Fibroblast of lung (primary cell): ENCODE measurements at regions not wholly inside any gene's neighbourhood (a gene's known extent, or its start where the extent isn't known, plus 50 kb on each side); places are given as distances from the start of the nearest gene placed in this dataset.

Experiments
- DNase-seq, 2 donors: peaks; one replicate each; pipeline versions ENCODE4 v3.0.0 to v3.0.0-alpha.2; 2010; ENCODE audit warnings: low read depth in 2 of 2
- H2AFZ ChIP-seq: 2 replicates; pipeline ENCODE4 v1.5.1; 2012; ENCODE audit warnings: low read length, control low read depth, inconsistent platforms
- H3K27ac ChIP-seq: 2 replicates; pipeline ENCODE4 v1.5.1; 2011; ENCODE audit warnings: low read length, control low read depth; ENCODE audit not compliant: insufficient read depth
- H3K27me3 ChIP-seq: 2 replicates; pipeline ENCODE4 v1.5.1; 2011; ENCODE audit warnings: mild to moderate bottlenecking, low read length; ENCODE audit not compliant: control insufficient read depth, insufficient read depth
- H3K36me3 ChIP-seq: 2 replicates; pipeline ENCODE4 v1.5.1; 2011; ENCODE audit warnings: low read length; ENCODE audit not compliant: control insufficient read depth, insufficient read depth
- H3K4me1 ChIP-seq: 2 replicates; pipeline ENCODE4 v1.5.1; 2011; ENCODE audit warnings: low read length; ENCODE audit not compliant: control insufficient read depth, insufficient read depth; ENCODE audit errors: extremely low read depth
- H3K4me2 ChIP-seq: 2 replicates; pipeline ENCODE4 v1.5.1; 2011; ENCODE audit warnings: low read length, control low read depth; ENCODE audit not compliant: insufficient read depth; ENCODE audit errors: extremely low read depth
- H3K4me3 ChIP-seq, 4 experiments: fragments of 200-600 bp in 1 of 4; sonication (generic) in 1 of 4; replicated peaks in 1 of 4; 2 replicates each; pipeline ENCODE4 v1.5.1; 2011 to 2016; ENCODE audit warnings: low read length in 4 of 4, low read depth in 3 of 4, mild to moderate bottlenecking in 3 of 4, control low read depth in 2 of 4, inconsistent platforms in 1 of 4, mixed read lengths in 1 of 4; ENCODE audit not compliant: insufficient read depth in 1 of 4; ENCODE audit errors: control extremely low read depth in 1 of 4
- H3K79me2 ChIP-seq: 2 replicates; pipeline ENCODE4 v1.5.1; 2012; ENCODE audit warnings: mild to moderate bottlenecking, low read length, inconsistent platforms; ENCODE audit not compliant: control insufficient read depth, insufficient read depth
- H3K9ac ChIP-seq: 2 replicates; pipeline ENCODE4 v1.5.1; 2011; ENCODE audit warnings: mild to moderate bottlenecking, low read length, control low read depth; ENCODE audit not compliant: insufficient read depth
- H3K9me3 ChIP-seq: 2 replicates; pipeline ENCODE4 v1.5.1; 2012; ENCODE audit warnings: low read depth, low read length; ENCODE audit not compliant: control insufficient read depth, insufficient read depth
- H4K20me1 ChIP-seq: 2 replicates; pipeline ENCODE4 v1.5.1; 2011; ENCODE audit warnings: low read length; ENCODE audit not compliant: control insufficient read depth, insufficient read depth; ENCODE audit errors: extremely low read depth
- EZH2 ChIP-seq: IDR thresholded peaks from 2 replicates; pipeline ENCODE4 v1.5.1; 2012; ENCODE audit warnings: low read length, control low read depth, mild to moderate bottlenecking; ENCODE audit errors: missing control alignments
- TF ChIP-seq, protein P1 (sequence below), 2 donors: IDR thresholded peaks in 1 of 2; conservative IDR thresholded peaks in 1 of 2; 1 replicate in 1 of 2; 2 replicates in 1 of 2; pipeline ENCODE4 v1.5.1; 2011 to 2012; ENCODE audit warnings: low read length in 2 of 2, control low read depth in 1 of 2, inconsistent platforms in 1 of 2, low read depth in 1 of 2, mild to moderate bottlenecking in 1 of 2

DNA sequence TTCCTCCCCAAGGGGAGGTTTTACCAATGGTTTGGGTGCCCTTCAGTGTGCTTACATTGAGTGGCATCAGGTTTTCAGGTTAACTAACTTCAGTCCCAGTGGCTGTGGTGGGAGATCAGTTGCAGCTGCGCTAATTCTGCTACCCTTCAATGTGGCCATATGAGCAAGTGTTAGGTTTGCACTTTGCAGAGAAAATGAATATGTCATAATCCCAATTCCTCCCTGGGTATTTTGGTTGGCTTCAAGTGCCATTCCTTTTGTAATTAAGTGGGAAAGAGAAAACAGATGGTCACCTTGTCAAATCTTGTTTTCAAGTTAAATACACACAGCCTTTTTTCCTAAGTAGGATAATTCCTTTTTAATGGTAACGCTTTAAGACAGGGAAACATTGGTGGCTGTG, 236.2 kb downstream of the TLE4 start:
- no peaks in the 10 kb centered on the region for H3K4me1 ChIP-seq
- no peaks in the 10 kb centered on the region for H4K20me1 ChIP-seq
- no peak overlapping the region for H3K9ac ChIP-seq
- no peak overlapping the region for H3K4me2 ChIP-seq
- peak in 1 of 2 donors; percentile 42 for DNase-seq
- H3K27ac ChIP-seq, result no peak overlapping the region
- no peaks in the 10 kb centered on the region for H3K27me3 ChIP-seq
- H3K4me3 ChIP-seq, result no peak overlapping the region
- no peaks in the 10 kb centered on the region for H3K79me2 ChIP-seq
- no peak overlapping the region for H2AFZ ChIP-seq
- no peak for TF ChIP-seq EZH2
- TF ChIP-seq, protein P1, sequence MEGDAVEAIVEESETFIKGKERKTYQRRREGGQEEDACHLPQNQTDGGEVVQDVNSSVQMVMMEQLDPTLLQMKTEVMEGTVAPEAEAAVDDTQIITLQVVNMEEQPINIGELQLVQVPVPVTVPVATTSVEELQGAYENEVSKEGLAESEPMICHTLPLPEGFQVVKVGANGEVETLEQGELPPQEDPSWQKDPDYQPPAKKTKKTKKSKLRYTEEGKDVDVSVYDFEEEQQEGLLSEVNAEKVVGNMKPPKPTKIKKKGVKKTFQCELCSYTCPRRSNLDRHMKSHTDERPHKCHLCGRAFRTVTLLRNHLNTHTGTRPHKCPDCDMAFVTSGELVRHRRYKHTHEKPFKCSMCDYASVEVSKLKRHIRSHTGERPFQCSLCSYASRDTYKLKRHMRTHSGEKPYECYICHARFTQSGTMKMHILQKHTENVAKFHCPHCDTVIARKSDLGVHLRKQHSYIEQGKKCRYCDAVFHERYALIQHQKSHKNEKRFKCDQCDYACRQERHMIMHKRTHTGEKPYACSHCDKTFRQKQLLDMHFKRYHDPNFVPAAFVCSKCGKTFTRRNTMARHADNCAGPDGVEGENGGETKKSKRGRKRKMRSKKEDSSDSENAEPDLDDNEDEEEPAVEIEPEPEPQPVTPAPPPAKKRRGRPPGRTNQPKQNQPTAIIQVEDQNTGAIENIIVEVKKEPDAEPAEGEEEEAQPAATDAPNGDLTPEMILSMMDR (conservative IDR thresholded peaks at IDR 0.05 in 1 of 2, IDR thresholded peaks at IDR 0.05 in 1 of 2; ENCODE audit: low read depth in 1 of 2, low read length in 2 of 2), result no peak
- no peaks in the 10 kb centered on the region for H3K36me3 ChIP-seq
- H3K9me3 ChIP-seq, result no peaks in the 10 kb centered on the region

DNA sequence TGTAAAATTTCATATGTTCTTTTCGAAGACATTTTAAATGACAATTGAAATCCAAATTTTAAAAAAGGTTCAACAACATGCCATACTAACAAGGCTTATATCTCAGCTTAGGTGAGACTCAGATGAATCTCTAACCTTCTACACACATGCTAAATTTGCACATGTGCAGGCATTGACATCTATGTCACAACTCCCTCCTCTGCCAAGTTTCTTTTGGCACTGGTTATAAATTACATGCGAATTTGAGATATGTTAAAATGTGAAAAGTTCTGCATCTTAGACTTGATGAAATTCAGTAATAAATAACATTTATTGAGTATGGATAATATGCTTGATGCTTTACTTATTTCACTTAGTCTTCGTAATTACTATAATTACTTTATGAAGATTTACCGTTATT, 234.3 kb downstream of the TLE4 start:
- H3K36me3 ChIP-seq, result no peaks in the 10 kb centered on the region
- no peak overlapping the region for H3K4me3 ChIP-seq
- no peaks in the 10 kb centered on the region for H3K9me3 ChIP-seq
- H3K79me2 ChIP-seq, result no peaks in the 10 kb centered on the region
- no peak overlapping the region for H3K9ac ChIP-seq
- no peaks in the 10 kb centered on the region for H4K20me1 ChIP-seq
- H2AFZ ChIP-seq, result no peak overlapping the region
- no peak overlapping the region for H3K27ac ChIP-seq
- H3K4me1 ChIP-seq, result no peaks in the 10 kb centered on the region
- no peak for TF ChIP-seq EZH2
- TF ChIP-seq, protein P1 (conservative IDR thresholded peaks at IDR 0.05 in 1 of 2, IDR thresholded peaks at IDR 0.05 in 1 of 2; ENCODE audit: low read depth in 1 of 2, low read length in 2 of 2), result no peak
- DNase-seq, result no peak
- no peak overlapping the region for H3K4me2 ChIP-seq
- H3K27me3 ChIP-seq, result no peaks in the 10 kb centered on the region

DNA sequence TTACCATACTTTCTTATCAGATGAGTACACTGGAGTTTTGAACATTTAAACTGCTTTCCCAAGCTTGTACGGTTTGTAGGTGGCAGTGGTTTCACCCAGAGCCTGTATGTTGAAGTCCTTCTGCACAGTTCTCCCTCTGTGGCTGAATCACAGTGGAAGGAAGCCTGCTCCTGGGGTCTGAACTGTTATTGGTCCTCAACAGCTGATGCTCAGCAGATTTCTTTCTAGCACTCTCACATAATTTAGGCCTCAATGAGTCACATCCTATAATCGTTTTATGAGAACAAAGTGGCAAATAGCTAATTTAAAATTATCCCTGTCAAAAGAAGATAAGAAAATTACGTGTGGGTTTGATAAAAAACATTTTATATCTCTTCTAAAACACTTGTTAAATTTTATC, 229.7 kb downstream of the TLE4 start:
- Histone ChIP-seq H3K36me3 (no peaks in the 10 kb centered on the region), H3K4me1 (no peaks in the 10 kb centered on the region), H3K9ac (no peak overlapping the region), H3K4me3 (no peak overlapping the region), H3K4me2 (no peak overlapping the region), H3K79me2 (no peaks in the 10 kb centered on the region), H3K27me3 (no peaks in the 10 kb centered on the region), H4K20me1 (no peaks in the 10 kb centered on the region), H3K9me3 (no peaks in the 10 kb centered on the region), H3K27ac (no peak overlapping the region), H2AFZ (no peak overlapping the region)
- DNase-seq, result peak in 1 of 2 donors; percentile 37
- TF ChIP-seq, protein P1 (conservative IDR thresholded peaks at IDR 0.05 in 1 of 2, IDR thresholded peaks at IDR 0.05 in 1 of 2; ENCODE audit: low read depth in 1 of 2, low read length in 2 of 2), result no peak
- TF ChIP-seq EZH2, result no peak
